Hindlimb muscle (tissue), 1 donor: ENCODE measurements at regions not wholly inside any gene's neighbourhood (a gene's known extent, or its start where the extent isn't known, plus 50 kb on each side); places are given as distances from the start of the nearest gene placed in this dataset.

ENCODE experiments used
- DNase-seq: peaks from one replicate; pipeline ENCODE4 v3.0.0-alpha.2; 2013

DNA sequence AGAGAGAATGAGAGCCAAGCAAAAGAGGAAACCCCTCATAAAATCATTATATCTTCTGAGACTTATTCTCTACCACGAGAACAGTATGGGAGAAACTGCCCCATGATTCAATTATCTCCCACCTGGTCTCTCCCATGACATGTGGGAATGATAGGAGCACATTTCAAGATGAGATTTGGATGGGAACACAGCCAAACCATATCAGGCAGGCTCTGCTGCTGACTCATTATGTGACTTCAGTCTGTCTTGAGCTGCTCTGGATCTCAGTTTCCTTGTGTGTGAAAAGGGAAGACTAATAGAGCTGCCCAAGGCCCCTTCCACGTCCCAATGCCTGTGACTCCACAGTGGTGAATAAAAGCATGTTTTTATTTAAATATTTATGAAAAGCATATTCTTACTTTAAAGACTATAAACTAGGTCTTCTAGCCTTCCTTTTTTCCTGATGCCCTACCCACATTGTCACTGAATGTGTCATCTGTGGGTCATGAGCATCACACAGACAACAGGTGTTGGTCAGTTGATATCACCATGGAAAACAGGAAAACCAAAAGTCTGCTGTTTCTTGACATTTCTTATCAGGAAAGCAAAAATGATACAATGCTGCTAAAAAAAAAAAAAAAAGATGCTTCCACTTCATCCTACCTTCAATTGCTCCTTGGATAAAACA lies 96.0 kb upstream of the PPP2R3A start:
- DNase-seq, result no peak

- no peak for DNase-seq
These were observed 94.2 kb upstream of the PPP2R3A start for GRCh38 chr3:135871311-135871710.

GRCh38 chr3:135874035-135874434 lies 91.5 kb upstream of the PPP2R3A start:
- no peak for DNase-seq

DNA sequence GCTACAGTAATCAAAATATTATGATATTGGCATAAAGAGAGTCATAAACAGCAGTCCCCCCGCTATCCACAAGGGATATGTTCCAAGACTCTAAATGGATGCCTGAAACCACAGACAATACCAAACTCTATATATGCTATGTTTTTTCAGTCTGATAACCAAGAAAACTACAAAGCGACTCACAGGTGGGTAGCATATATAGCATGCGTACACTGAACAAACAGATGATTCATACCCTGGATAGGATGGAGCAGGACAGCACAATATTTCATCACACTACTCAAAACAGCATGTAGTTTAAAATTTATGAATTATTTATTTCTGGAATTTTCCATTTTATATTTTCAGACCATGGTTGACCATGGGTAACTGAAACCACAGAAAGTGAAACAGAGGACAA lies 87.0 kb upstream of the PPP2R3A start:
- no peak for DNase-seq

GRCh38 chr3:135885885-135886284 lies 79.6 kb upstream of the PPP2R3A start:
- no peak for DNase-seq

DNA sequence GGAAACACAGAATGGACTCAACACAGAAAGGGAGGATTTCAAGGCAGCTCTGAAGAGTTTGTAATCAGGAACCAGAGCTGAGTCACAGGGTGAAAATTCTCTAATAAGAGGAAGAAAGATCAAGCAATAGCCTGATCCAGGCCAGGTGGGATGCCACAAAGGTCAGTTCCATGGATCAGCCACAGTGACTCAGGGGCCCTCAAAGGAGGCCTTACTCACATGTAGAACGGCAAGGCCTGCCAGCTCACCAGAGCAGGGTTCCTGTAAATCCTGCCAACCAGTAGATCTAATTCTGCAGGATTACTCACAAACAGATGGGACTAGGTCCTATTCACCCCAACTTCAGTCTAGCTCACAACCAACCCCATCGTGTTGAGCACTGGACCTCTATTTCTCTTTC lies 78.3 kb upstream of the PPP2R3A start:
- DNase-seq, result no peak

DNA sequence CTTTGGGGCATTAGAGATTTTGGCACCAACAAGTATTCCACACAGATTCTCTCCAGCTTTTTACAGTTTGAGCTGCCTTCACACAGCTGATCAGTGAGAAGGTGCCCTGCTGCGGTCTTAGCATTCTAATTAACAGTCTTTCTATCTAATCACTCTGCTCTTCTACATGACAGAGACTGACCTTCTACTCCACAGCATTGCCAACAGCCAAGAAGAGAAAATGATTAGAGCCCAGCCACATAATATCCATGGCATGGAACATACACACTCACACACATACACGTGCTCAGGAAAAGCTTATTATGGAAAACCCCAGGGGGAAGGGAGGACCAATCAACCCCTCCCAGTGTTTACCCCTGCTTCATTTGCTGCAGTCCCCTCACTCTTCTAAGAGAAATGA lies 76.1 kb upstream of the PPP2R3A start:
- DNase-seq, result no peak

GRCh38 chr3:135891121-135891520 lies 74.4 kb upstream of the PPP2R3A start:
- no peak for DNase-seq

DNA sequence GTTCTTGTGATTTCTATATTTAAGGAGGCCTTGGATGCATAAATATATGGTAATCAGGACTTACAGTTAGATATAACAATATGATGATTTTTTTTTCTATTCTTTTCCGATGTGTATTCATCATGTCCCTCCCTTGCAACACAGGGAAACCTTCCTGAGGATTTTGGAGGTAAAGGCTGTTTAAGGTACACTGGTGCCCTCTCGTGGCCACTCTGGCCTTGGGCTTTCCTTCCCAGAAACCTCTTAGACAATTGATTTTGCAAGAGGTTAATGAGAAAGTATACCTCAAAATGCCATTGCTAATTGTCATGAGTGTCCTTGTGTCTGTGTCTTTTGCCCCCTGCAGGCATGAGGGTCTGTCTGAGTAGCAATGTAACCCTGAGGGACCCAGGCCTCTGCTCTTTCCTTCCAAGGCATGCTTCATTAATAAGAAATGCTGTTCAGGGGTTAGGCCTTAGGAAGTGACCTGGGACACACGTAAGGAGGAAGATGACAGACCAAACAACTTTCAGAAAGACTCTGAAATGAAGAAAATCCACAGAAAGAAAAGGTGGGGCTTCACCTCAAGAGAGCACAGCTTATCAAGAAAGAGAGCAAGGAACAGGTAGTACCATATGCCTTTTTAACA lies 70.3 kb upstream of the PPP2R3A start:
- peak; percentile 57 for DNase-seq

DNA sequence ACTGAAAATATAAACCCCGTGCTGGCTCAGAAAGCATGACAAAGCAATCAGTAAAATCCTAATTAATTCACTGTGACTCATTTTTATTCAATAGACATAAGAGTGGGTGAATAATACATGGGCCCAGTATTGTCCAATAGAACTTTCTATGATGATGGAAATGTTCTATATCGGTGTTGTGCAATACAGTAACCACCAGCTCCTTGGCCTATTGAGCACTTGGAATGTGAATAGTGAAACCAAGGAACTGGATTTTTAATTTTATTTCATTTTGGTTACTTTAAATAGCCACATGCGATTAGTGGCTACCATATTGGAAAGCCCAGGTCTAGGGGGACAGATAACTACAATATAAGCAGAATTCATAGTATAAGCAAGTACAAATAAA lies 69.8 kb upstream of the PPP2R3A start:
- no peak for DNase-seq

GRCh38 chr3:135896613-135897012 lies 68.9 kb upstream of the PPP2R3A start:
- no peak for DNase-seq

- no peak for DNase-seq
These were observed 67.8 kb upstream of the PPP2R3A start for GRCh38 chr3:135897715-135898114.

GRCh38 chr3:135898774-135899173 lies 66.8 kb upstream of the PPP2R3A start:
- no peak for DNase-seq

DNA sequence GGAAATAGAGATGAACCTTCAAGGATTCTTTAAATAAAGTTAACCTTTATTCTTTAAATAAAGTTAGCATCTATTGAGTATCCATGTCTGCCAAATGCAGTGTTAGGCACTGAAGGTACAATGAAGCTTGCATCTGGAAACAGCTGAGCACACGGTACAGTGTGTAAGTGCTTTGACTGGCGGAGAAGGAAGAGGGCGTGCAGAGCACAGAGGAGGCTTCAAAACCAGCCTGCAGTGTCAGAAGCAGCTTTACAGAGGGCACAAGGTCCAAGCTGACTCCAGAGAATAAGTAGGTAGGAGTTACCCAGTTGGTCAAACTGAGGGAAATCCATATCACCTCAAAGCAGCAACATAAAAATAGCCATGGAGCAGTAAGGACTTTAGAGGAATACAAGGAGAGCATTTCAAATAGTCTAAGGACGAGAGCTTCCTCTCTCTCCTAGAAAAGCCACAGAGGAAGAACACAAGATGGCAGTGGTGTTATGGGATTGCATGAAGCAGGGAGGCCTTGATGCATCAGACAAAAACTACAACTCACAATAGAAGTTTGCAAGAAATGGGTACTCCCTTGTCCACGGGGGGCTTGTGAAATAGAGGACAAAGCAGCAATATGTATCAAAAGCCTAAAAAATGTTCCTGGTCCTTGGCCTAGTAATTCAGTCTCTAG lies 60.3 kb upstream of the PPP2R3A start:
- no peak for DNase-seq

DNA sequence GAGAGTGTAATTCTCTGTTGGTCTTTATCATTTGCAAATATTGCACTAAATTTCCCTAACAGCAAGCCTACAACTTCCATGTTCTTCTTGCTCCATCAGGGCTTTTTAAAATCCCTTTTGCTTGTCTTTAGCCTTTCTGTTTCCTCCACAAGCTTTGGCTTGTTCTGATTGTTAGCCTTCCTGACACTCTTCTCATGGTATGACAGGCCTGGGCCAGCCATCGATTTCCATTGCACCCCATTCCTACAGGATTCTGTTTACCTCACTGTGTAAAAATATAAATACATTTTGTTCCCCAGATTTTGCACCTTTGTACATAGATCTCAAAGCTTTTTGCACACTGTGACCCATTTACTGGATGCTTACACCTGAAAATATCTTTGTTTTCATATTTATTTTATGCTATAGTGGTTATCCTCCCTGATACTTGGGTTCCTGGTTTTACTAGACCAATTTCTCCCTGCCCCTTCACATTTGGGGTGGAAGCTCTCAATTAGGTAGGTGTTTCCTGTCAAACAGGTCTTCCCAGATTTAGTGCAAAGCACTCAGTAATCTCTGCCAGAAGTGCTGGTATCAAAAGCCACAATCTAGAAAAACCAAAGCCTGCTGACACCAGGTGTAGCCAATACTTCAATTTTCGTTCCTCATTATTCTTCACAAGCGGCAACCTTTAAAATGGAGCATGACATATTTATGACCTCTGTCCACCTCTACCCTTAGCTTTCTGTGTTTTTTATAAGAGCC lies 57.9 kb upstream of the PPP2R3A start:
- DNase-seq, result no peak

DNA sequence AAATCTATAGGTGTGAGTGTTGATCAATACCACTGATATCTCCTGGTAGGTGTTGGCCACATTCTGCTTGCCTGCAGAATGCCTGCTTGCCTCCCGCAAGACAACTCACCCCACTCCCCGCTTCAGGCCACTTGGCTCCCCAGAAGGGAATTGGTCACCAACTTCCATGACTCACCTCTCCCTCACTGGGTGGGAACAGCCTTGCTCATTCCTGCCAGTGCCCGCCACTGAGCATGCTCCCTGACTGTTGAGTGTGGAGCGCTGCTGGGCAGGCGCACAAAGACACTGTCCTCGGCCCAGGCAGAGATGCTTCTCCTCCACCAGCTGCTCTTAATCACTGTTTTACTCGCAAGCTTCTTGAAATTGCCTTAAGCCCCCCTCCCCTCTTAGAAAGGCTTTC lies 57.3 kb upstream of the PPP2R3A start:
- DNase-seq, result no peak

DNA sequence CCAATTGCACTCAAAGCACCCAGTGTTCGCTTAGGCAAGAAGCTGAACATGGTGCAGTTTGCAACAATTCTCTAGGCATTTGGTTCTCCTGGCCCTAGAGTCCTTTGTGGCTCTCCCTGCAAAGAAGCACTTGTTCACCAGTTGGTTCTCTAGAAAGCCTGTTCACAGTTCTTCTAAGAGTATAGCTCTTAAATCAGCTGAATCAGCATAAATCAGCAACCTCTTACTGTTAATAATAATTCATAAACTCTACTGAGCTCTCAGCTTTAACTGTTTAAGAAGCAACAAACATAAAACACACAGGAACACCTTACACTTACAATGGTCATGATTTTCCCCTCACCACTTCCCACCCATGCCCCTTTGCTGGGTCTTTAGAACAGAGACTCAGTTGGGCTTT lies 56.8 kb upstream of the PPP2R3A start:
- DNase-seq, result no peak

DNA sequence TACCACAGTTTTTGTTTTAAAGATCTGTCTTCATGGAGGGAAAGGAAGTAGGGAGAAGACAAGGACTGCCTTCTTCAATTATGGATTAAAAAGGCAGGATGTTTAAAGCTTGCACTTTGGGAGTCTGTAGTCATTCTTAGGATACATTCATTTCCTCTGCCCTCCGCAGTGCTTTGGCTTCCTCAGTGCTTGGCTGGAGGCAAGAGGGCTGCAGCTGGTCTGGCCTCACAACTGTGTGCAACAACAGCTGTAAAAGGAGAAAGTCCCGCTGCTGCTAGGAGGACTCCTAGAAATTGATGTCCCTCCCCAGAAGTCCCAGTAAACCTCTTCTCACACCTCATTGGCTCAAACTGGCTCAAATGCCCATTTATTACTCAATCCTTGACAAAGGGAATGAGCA lies 54.4 kb upstream of the PPP2R3A start:
- DNase-seq, result peak; percentile 23

GRCh38 chr3:135915206-135915605 lies 50.3 kb upstream of the PPP2R3A start:
- no peak for DNase-seq
